PC-9 (cell line): ENCODE measurements at regions not wholly inside any gene's neighbourhood (a gene's known extent, or its start where the extent isn't known, plus 50 kb on each side); places are given as distances from the start of the nearest gene placed in this dataset.

Experiments used
- EZH2 ChIP-seq: fragments of 200-600 bp; sonication (generic); IDR thresholded peaks from 2 replicates; pipeline ENCODE4 v1.8.0; 2017; ENCODE audit warnings: antibody characterized with exemption, low read depth
- TF ChIP-seq, protein P1 (sequence below): fragments of 200-600 bp; sonication (generic); conservative IDR thresholded peaks from 2 replicates; pipeline ENCODE4 v1.6.1; 2017; ENCODE audit warnings: mixed run types, antibody characterized with exemption, mild to moderate bottlenecking, moderate library complexity

GRCh38 chr3:87924485-87924884, 134.3 kb downstream of the CGGBP1 start:
- TF ChIP-seq, protein P1, sequence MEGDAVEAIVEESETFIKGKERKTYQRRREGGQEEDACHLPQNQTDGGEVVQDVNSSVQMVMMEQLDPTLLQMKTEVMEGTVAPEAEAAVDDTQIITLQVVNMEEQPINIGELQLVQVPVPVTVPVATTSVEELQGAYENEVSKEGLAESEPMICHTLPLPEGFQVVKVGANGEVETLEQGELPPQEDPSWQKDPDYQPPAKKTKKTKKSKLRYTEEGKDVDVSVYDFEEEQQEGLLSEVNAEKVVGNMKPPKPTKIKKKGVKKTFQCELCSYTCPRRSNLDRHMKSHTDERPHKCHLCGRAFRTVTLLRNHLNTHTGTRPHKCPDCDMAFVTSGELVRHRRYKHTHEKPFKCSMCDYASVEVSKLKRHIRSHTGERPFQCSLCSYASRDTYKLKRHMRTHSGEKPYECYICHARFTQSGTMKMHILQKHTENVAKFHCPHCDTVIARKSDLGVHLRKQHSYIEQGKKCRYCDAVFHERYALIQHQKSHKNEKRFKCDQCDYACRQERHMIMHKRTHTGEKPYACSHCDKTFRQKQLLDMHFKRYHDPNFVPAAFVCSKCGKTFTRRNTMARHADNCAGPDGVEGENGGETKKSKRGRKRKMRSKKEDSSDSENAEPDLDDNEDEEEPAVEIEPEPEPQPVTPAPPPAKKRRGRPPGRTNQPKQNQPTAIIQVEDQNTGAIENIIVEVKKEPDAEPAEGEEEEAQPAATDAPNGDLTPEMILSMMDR, result no peak
- TF ChIP-seq EZH2, result no peak
